Muscle of arm (tissue), 1 donor: ENCODE measurements at regions not wholly inside any gene's neighbourhood (a gene's known extent, or its start where the extent isn't known, plus 50 kb on each side); places are given as distances from the start of the nearest gene placed in this dataset.
"Not testable (repeated sequence)": the region's sequence is repeated elsewhere in the genome, so short reads cannot be mapped to it uniquely, and the experiment has no call there.

Experiments
- DNase-seq: peaks from one replicate; pipeline ENCODE4 v3.0.0-alpha.2; 2013

DNA sequence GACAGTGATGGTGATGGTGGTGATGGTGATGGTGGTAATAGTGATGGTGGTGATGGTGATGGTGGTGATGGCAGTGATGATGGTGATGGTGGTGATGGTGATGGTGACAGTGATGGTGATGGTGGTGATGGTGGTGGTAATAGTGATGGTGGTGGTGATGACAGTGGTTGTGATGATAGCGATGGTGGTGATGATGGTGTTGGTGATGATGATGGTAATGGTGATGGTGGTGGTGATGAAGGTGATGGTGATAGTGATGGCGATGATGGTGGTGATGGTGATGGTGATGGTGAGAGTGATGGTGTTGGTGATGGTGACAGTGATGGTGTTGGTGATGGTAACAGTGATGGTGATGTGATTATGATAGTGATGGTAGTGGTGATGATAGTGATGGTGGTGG is 94.3 kb downstream of the ASB1 start:
- DNase-seq = no peak

DNA sequence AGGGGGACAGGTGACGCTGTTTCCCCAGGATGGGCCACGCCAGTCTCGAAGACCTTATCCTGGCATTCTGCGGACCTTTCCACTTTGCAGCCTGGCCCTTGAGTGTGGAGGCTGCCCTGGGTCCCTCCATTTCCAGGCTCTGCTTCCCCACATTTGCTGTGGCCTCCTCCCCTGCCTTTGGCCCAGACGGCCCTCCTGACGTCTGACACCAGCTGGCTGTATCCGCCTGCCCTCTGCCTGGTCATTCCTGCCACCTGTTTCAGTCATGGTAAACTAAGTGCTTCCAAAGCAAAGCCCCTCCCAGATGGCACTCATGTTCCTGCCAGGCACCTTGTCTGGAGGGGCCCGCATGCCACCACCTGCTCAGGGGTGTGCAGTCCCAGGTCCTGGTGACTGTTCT is 95.1 kb downstream of the ASB1 start:
- no peak for DNase-seq

DNA sequence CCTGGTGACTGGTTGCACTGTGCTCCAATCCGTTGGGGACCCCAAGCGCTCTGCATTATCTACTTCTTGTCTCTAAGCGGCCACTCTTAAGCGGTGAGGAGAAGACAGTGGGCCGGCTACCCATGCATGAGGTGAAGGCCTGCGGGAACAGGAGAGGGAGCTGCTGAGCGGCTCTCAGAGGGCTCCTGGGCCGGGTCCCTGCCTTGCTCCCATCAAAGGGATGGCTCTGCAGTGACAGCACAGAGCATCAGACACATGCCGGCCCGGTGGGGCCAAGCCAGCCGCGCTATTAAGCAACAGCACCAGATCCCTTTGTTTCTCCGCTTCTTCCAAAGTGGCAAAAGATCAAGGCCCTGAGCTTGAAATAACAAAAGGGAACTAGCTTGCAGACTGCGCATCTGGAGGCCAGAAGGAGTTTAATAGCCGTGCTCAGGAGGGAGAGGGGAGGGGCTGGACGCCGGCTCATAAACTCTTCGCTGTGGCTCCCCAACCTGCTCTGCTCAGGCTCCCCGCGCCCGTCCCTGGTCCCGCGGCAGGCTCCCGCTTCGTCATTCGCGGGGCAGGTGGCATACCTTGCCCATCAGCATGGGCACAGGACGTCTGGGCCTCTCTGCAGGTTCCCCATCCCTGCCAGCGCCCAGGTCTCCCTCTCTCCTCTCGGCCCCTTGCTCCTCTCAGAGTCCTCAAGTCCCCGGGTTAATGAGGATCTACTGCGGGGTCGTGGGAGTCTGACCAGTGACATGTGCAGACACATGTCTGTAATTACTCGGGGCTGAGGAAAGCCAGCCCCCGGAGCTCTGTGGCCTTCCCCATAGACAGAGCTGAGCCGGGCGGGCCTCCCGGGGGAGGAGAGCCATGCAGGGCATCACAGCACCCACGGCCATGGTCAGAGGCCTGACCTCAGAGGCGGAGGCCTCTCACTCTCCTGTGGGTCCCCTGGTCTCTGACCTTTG is 96.7 kb downstream of the ASB1 start:
- peak; percentile 67 for DNase-seq

DNA sequence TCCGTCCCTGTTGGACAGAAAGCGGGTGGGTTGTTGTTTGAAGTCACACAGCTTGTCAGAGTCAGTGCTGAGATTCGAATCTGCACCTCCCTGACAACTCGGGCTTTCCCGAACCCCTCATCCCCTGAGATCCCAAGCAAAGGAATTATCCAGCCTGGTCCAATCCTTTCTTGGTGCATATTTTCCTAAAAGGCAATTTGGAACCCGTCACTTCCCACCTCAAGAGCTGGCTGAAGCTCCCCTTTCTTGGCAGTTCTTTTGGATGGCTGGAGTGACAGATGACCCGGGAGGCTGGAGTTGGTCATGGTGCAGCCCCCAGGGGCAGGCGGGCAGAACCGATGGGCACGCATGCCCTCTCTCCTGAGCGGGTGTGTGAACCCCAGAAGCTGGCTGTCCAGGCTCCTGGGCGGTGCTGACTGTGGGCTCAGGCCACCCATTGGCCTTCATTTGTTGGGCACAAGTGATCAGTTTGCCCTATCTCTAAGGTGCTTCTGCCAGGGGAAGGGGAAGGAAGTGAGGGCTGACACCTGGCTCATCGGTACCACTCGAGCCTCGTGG is 97.8 kb downstream of the ASB1 start:
- DNase-seq = no peak

DNA sequence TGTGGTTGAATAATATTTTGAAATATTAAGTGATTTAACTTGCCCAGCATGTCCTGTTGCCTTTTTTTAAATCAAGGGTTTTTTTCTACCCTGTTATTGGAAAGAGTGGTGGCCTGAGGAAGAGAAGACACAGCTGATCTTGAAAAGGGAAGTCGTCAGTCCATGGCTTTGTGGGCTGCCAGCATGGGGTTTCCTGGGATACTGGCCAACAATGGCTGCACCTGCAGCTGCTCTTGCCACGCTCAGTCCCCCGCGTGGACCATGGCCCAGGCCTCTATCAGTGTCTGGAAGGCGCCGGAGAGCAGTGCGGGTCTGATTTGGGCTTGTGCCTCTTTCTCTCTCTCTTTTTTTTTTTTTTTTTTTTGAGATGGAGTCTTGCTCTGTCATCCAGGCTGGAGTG is 99.3 kb downstream of the ASB1 start:
- DNase-seq = no peak

DNA sequence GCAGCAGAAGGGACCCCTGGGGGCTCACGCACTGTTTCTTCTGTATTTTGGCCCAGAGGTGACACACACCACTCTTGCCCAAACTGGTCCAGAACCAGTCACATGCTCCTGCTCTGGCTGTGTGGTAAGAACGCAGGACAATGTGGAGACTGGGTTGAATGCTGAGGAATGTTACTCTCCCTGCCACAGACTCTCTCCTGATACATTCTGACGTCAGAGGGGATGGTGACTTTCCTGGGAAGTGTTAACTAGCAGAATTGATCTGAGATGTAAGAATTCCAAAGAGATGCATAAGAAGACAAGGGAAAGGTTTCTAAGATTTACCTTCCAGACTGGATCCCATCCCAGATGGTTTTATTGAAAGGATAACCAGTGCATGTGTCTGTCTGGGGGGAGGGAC is 100.8 kb downstream of the ASB1 start:
- DNase-seq = no peak

DNA sequence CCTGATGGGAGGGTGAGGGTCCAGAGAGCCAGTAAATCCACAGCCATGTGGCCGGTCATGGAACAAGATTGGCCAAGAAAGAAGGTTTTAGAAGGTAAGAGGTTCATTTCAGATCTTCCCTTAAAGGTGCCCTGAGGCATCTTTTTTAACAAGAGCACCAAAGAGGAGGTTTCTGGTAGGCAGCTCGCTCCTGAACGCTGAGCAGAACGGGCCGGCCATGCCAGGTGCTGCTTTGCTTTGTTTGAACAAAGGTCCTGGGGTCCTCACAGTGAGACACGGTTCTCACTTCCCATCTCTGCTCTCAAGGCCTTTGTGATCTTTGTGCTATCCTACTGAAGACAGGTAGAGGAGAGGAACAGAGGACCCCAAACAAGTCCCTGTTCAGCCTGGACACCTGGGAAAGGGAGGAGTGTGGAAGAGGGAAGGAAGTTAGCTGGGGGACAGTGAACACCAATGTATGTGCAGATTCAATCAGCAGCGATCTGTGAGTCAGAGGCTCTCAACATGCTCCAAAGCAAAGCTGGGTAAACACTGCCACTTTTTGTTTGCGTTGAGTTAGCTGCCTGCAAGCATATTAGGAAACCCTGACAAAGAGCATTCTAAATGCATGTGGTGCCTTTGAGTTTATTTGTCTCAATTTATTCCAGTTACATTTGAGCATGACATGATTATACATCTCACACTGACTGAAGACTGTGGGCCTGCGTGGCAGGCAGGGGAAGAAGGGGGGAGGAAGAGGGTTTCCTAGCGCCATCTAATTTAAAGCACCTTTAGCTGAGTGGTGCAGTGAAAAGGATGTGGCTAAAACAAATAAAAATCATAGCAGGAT is 102.4 kb downstream of the ASB1 start:
- DNase-seq = no peak

DNA sequence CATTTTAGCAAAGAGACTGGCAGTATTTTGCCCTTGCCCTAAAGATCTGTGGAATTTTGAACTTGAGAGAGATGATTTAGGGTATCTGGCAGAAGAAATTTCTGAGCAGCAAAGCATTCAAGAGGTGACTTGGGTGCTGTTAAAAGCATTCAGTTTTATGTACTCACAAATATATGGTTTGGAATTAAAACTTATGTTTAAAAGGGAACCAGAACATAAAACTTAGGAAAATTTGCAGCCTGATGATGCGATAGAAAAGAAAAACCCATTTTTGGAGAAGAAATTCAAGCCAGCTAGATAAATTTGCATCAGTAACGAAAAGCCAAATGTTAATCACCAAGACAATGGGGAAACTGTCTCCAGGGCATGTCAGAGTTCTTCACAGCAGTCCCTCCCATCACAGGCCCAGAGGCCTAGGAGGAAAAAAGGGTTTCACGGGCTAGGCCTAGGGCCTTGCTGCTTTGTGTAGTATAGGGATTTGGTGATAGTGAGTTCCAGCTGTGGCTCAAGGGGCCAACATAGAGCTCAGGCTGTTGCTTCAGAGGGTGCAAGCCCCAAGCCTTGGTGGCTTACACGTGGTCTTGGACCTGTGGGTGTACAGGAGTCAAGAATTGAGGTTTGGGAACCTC is 104.4 kb downstream of the ASB1 start:
- not testable (repeated sequence) for DNase-seq

DNA sequence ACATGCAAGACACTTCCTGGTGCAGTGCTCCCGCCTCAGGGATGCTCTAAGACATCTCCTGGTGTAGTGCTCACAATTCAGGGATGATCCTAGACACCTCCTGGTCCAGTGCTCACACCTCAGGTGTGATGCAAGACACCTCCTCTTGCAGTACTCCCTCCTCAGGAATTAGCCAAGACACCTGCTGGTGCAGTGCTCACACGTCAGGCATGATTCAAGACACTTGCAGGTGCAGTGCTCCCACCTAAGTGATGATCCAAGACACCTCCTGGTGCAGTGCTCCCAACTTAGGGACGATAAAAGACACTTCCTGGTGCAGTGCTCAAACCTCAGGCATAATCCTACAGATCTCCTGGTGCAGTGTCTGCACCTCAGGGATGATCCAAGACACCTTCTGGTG is 117.0 kb downstream of the ASB1 start:
- not testable (repeated sequence) for DNase-seq

DNA sequence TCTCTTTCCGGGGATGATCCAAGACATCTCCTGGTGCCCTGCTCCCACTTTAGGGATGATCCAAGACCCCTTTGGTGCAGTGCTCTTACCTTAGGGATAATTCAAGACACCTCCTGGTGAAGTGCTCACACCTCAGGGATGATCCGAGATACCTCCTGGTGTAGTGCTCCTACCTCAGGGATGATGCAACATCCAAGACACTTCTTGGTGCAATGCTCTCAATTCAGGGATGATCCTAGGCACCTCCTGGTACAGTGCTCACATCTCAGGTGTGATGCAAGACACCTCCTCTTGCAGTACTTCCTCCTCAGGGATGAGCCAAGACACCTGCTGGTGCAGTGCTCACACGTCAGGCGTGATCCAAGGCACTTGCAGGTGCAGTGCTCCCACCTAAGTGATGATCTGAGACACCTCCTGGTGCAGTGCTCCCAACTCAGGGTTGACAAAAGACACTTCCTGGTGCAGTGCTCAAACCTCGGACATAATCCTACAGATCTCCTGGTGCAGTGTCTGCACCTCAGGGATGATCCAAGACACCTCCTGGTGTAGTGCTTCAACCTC is 122.3 kb downstream of the ASB1 start:
- no peak for DNase-seq

DNA sequence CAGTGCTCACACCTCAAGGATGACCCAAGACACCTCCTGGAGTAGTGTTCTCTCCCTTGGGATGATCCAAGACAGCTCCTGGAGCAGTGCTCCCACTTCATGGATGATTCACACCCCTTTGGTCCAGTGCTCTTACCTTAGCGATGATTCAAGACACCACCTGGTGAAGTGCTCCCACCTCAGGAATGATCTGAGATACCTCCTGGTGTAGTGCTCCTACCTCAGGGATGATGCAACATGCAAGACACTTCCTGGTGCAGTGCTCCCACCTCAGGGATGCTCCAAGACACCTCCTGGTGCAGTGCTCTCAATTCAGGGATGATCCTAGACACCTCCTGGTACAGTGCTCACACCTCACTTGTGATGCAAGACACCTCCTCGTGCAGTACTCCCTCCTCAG is 123.1 kb downstream of the ASB1 start:
- DNase-seq = no peak

DNA sequence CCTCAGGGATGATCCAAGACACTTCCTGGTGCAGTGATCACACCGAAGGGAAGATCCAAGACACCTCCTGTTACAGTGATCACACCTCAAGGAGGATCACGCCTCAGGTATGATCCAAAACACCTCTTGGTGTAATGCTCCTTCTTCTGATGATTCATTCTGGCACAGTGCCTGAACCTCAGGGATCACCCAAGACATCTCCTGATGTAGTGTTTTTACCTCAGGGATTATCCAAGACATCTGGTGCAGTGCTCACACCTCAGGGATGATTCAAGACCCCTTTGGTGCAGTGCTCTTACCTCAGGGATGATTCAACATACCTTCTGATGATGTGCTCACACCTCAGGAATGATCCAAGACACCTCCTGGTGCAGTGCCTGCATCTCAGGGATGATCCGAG is 124.4 kb downstream of the ASB1 start:
- DNase-seq = no peak

DNA sequence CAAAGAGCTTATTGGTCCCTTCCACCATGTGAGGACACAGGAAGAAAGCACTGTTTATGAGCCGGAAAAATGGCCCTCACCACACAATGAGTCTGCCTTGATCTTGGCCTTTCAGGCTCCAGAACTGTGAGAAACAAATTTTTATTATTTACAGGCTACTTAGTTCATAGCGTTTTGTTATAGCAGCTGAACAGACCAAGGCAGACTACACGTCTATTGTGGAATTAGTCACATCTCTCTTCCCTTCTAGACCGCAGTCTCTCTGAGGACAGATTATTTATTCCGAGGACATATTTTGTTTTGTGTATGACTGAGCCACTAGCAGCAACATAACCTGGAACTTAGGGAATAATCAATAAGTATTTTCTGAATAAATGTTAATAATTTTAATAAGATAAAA is 125.5 kb downstream of the ASB1 start:
- no peak for DNase-seq

DNA sequence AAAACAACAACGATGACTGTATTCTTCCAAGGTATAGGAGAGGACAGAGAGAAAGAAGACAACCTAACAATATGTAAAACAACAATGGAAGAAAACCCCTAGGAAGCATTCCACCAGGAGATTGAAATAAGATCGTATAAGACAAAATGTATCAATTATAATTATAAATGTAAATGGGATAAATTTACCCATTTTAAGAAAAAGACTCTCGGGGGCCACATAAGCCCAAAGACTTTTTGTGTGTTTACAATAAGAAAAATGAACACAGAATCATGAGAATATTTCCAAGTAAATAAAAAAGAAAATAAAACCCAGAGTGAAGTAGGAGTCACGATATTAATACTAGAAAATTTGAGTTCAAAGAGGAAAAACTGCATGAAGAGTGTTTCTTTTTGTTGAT is 126.4 kb downstream of the ASB1 start:
- DNase-seq = no peak

DNA sequence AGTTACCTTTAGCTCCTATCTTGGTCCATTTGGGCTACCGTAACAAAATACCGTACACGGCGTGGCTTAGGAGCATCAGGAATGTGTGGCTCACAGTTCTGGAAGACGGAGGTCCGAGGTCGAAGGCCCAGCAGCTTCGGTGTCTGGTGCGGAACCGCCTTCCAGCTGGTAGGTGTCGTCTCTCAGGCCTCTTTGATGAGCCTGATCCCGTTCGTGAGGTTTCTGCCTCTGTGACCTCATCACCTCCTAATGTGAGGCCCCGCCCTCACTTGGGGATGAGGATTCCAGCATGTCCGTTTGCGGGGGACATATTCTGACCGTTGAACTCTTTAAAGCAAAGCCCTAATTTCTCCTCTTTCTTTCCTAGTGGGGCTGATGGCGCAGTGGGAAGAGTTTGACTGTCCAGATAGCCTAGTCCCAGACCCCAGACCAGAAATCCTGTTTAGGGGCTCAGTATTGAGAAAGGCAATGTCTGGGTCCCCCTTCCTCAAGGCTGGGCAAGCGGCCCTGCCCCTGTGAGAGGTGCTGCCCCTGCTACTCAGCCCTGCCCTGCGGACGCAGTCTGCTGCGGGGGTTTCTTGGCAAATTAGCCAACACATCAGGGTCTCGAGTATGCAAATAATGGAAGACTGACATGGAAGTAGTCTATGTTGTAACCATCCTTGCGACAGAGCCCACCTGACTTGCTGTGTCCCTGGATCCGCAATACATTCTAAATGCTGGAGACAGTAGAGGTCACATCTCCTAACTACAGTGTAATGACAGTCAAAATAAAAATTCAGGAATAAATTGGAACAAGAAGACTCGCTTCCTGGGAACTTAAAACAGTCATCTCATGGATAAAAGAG is 128.0 kb downstream of the ASB1 start:
- DNase-seq = no peak

DNA sequence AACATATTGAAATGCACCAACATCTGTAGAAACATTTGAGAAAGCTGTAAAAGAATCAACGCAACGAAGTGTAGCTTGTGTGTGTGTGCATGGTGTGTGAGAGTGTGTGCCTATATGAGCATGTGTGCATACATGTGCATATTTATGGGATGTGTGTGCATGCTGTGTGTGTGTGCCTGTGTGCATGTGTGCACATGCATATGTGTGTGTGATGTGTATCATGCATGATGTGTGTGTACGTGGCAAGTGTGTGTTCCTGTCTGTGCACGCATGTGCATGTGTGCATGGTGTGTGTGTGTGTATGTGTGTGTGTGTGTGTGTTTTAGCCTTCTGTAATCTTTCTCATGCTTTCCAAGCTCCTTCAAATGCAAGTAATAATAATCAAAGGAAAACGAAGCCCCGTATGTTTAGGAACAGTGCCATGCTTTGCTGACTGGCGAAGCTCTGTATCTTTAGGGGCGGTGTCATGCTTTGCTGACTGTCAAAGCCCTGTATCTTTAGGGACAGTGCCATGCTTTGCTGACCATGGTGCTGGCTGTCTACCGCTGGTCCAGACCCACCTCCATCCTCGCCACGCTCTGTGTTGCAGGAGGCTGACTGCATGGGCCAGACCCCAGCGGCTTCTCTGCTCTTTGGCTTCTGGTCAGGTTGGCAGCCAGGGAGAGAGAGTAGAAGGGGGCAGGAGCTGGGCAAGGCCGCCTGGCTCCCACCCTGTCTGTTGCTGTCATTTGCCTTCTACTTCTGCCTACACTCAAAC is 129.2 kb downstream of the ASB1 start:
- DNase-seq = no peak

DNA sequence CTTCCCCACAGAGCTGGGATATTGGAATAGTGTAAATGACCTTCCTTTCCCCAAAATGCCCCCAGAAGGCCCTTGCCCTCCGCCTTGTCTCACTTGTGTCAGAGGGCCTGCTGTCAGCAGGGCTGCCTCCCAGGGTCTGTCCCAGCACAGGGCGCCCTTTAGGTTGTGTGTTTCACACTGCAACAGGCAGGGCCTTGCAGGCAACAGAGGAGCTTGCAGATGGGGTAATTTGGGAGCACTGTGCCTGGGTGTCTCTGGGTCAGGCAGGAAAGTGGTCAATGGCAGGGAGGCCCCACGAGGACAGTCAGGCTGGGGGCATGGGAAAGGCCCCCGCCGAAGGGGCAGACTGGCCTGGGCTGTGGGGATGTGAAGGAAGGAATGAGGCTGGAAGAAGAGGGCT is 130.7 kb downstream of the ASB1 start:
- no peak for DNase-seq

DNA sequence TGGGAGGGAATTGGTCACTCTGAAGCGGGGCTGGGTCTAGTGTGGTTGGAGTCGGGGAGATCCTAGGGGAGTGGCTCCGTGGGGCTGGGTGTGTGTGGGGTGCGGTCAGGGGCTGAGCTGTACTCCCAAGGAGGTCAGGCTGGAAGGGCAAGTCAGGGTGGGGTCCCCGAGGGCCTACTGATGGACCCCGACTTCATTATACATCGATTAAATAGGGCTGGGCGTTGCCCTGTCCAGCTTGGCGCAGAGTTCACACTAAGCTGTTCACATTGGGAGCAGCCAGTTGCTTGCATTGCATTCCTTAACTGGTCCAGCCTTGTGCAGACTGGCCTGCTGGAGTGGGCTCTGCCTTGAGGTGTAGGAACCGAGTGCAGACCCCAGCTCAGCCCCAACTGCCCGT is 131.2 kb downstream of the ASB1 start:
- DNase-seq = no peak

DNA sequence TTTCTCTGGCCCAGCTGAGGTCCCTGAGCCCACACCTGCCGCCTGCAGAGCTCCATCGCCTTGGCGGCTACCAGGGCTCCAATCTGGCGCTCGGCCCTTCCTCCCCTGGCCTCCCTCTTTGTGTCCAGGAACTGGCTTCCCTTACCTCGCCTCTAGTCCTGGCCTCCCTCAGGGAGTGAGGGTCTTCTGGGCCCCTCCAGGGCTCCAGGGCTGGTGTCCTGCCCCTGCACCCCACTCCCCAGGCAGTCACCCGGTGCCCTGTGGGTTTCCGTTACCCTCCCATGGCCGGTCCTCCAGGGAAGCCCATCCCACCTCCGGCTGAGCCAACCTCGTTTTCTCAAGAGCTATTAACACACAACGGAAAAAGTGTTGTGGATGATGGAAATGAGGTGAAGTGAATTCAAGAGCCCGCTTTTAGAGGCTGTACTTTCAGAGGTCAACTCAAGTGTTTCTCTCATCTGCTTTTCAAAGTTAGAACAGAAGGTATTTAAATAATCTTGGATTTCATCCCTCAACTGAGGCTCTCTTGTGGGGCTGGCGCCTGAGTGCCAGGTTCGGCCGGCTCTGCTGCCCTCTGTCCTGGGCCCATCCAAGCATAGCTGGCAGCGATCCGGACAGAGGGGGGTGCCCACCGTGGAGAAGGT is 131.9 kb downstream of the ASB1 start:
- DNase-seq = no peak

DNA sequence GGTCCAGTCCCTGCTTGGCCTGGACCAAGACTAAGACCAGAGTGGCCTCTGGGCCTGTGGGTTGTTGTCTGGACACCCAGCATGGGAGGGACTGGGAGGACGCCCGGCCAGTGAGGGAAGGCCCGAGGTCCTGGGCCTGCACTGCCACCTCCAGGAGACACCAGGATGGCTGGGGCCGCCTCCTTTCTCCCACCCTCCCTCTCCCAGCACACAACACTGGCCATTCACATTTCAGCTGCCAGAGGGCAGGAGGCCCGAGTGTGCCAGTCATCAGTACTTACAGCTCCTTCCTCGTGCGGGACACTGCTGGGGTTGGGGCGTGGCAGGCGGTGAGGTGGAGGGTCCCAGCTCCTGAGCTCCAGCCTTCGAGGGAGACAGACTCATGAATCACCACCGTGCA is 133.5 kb downstream of the ASB1 start:
- DNase-seq = no peak
